ENCODE measurements at regions not wholly inside any gene's neighbourhood (a gene's known extent, or its start where the extent isn't known, plus 50 kb on each side); places are given as distances from the start of the nearest gene placed in this dataset.

DNA sequence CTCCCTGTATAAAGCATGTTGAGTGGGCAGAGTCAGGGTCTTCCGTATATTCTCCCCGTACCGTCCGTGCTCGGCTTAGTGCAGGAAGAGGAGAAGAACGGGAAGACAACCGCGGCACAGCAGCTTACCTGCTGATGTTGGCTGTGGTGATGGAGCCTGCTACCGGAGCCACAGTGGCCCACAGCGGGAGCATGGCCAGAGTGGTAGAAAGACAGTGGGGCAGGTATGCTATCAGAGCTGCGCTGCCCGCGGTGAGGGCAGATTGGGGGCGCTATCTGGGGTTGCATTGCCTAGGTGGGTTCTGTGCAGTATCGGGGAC lies 120.7 kb upstream of the VPREB1 start:
- H3K23ac ChIP-seq (ENCODE audit: insufficient read length), result no peak overlapping the region
- no peak overlapping the region for H2BK120ac ChIP-seq (replicated peaks; ENCODE audit: low read depth, low read length)
- H3K14ac ChIP-seq (ENCODE audit: insufficient read length), result no peak overlapping the region
- H3K4me3 ChIP-seq (ENCODE audit: extremely low read depth in 1 of 4, insufficient read depth in 2 of 4, low read depth in 3 of 4, low read length in 4 of 4), result no peak overlapping the region
- FAIRE-seq, result no peak
- no peak overlapping the region for H3K27ac ChIP-seq (ENCODE audit: low read depth, low read length)
- H3K36me3 ChIP-seq (ENCODE audit: control insufficient read depth in 2 of 4, insufficient read depth in 4 of 4, low read length in 3 of 4), result no peaks in the 10 kb centered on the region
- no peak overlapping the region for H3K56ac ChIP-seq (replicated peaks; ENCODE audit: insufficient read length, low read depth, low read length)
- no peak overlapping the region for H2BK5ac ChIP-seq (ENCODE audit: low read depth, low read length)
- peaks cover 0 to 2% of the 10 kb centered on the region in 2 experiments; a peak in 1 of 4 replicates for H3K9me3 ChIP-seq (ENCODE audit: insufficient read depth in 2 of 2, low read depth in 1 of 2, low read length in 1 of 2)
- no peaks in the 10 kb centered on the region for H3K79me1 ChIP-seq (ENCODE audit: low read depth, low read length)
- H4K20me1 ChIP-seq (replicated peaks in 1 of 2; ENCODE audit: control insufficient read depth in 1 of 2, insufficient read depth in 2 of 2, low read length in 2 of 2), result no peaks in the 10 kb centered on the region
- H3K18ac ChIP-seq (ENCODE audit: extremely low read depth, low read length), result no peak overlapping the region
- H2AFZ ChIP-seq (ENCODE audit: low read length), result no peak overlapping the region
- H3K9ac ChIP-seq (replicated peaks in 1 of 4; ENCODE audit: extremely low read depth in 1 of 4, low read depth in 3 of 4, low read length in 3 of 4), result no peak overlapping the region
- 86% methylated on average over 15 of the region's 15 CpGs; no CpG with 5 or more reads in 1 of the 2 experiments for WGBS, 2 experiments (ENCODE audit: extremely low coverage in 1 of 2, insufficient coverage in 1 of 2, insufficient read length in 1 of 2, insufficient replicate concordance in 2 of 2, low coverage in 1 of 2, low lambda C conversion rate in 2 of 2, missing lambda C conversion rate in 1 of 2)
- H4K5ac ChIP-seq (ENCODE audit: insufficient read length, low read depth, low read length), result no peak overlapping the region
- no peaks in the 10 kb centered on the region; the same call in 1 of the 2 replicates for H3K23me2 ChIP-seq (ENCODE audit: low read depth, low read length)
- H2BK20ac ChIP-seq (ENCODE audit: low read length), result no peak overlapping the region
- H2BK15ac ChIP-seq (ENCODE audit: low read length), result no peak overlapping the region
- H3K4me1 ChIP-seq (replicated peaks in 1 of 4; ENCODE audit: control insufficient read depth in 3 of 4, insufficient read depth in 4 of 4, low read length in 3 of 4), result peaks cover 0 to 7% (median 4%) of the 10 kb centered on the region in 4 experiments; a peak in 2 of 7 replicates
- H2BK12ac ChIP-seq (ENCODE audit: low read depth, low read length), result no peak overlapping the region
- H4K91ac ChIP-seq (replicated peaks; ENCODE audit: insufficient read length, low read length), result no peak overlapping the region
- H3K79me2 ChIP-seq (ENCODE audit: control insufficient read depth in 1 of 2, insufficient read depth in 2 of 2, low read length in 2 of 2), result no peaks in the 10 kb centered on the region
- POLR2A ChIA-PET (ENCODE audit: partially characterized antibody), result no interaction called here
- H4K8ac ChIP-seq (ENCODE audit: extremely low read depth, insufficient read depth, low read length), result no peak overlapping the region
- CTCF ChIA-PET (ENCODE audit: partially characterized antibody), result interaction anchor here (0.9 to 1.2 kb wide), 3 partner anchors 13 to 82 kb away, joined by 3 to 5 read pairs (median 5); no protein-coding TSS in a partner anchor
- H2AK5ac ChIP-seq (ENCODE audit: low read depth, low read length), result no peak overlapping the region
- no peak overlapping the region for H3K4ac ChIP-seq (replicated peaks; ENCODE audit: insufficient read length, low read depth, low read length)
- H3K4me2 ChIP-seq (ENCODE audit: insufficient read depth in 1 of 2, low read depth in 2 of 2, low read length in 2 of 2), result no peak overlapping the region
- peaks cover 20 to 76% (median 53%) of the 10 kb centered on the region in 4 experiments for H3K27me3 ChIP-seq (replicated peaks in 1 of 4; ENCODE audit: control insufficient read depth in 3 of 4, extremely low read depth in 1 of 4, insufficient read depth in 3 of 4, low read length in 3 of 4)
- DNase-seq (ENCODE audit: low read depth in 1 of 2, low spot score in 2 of 2), result no peak
- TF ChIP-seq NANOG (IDR thresholded peaks at IDR 0.05; ENCODE audit: insufficient read depth, low read depth, low read length, poor library complexity, severe bottlenecking), result no peak
- no peak for TF ChIP-seq ZNF274 (IDR thresholded peaks at IDR 0.05; ENCODE audit: borderline replicate concordance, extremely low read depth, low read length)
- no peak for TF ChIP-seq CBX5 (IDR thresholded peaks at IDR 0.05; ENCODE audit: low read depth, low read length)
- no peak for TF ChIP-seq GABPA (IDR thresholded peaks at IDR 0.05; ENCODE audit: borderline replicate concordance, insufficient read depth, low read length)
- TF ChIP-seq, protein P1, sequence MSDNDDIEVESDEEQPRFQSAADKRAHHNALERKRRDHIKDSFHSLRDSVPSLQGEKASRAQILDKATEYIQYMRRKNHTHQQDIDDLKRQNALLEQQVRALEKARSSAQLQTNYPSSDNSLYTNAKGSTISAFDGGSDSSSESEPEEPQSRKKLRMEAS (IDR thresholded peaks at IDR 0.05), result no peak
- TF ChIP-seq SIN3A (conservative IDR thresholded peaks at IDR 0.05 in 1 of 2, IDR thresholded peaks at IDR 0.05 in 1 of 2; ENCODE audit: low read depth in 1 of 2, low read length in 2 of 2), result no peak
- TF ChIP-seq POLR2A (IDR thresholded peaks at IDR 0.05; ENCODE audit: control extremely low read depth in 1 of 2, low read depth in 2 of 2, low read length in 2 of 2), result no peak
- no peak for TF ChIP-seq BRCA1 (IDR thresholded peaks at IDR 0.05; ENCODE audit: low read depth, low read length)
- no peak for TF ChIP-seq SIRT6 (IDR thresholded peaks at IDR 0.05; ENCODE audit: low read length)
- TF ChIP-seq RNF2 (IDR thresholded peaks at IDR 0.05; ENCODE audit: borderline replicate concordance, low read depth, low read length, missing control alignments, poor library complexity, severe bottlenecking), result no peak
- no peak for TF ChIP-seq YY1 (IDR thresholded peaks at IDR 0.05; ENCODE audit: low read depth, low read length)
- TF ChIP-seq RFX5 (IDR thresholded peaks at IDR 0.05; ENCODE audit: borderline replicate concordance, low read depth, low read length), result no peak
- TF ChIP-seq EZH2 (IDR thresholded peaks at IDR 0.05; ENCODE audit: low read depth, low read length, severe bottlenecking), result no peak
- no peak for TF ChIP-seq SAP30 (IDR thresholded peaks at IDR 0.05; ENCODE audit: insufficient read depth, insufficient replicate concordance, low read length)
- TF ChIP-seq ASH2L (IDR thresholded peaks at IDR 0.05; ENCODE audit: low read length), result no peak
